A673 (cell line): ENCODE measurements at regions not wholly inside any gene's neighbourhood (a gene's known extent, or its start where the extent isn't known, plus 50 kb on each side); places are given as distances from the start of the nearest gene placed in this dataset.

Experiments
- BruUV-seq: library from RNA; stranded (reverse); fragments of 400-500 nt; replicated peaks from 2 replicates; lab custom pipeline; 2021; lab: Mats Ljungman, UMichigan
- CTCF ChIA-PET: fragments of 300-600 bp; sonication (Branson Sonifier 250); formaldehyde crosslinking; loops from one replicate; lab custom pipeline; 2022; ENCODE audit warnings: antibody characterized with exemption; lab: Charles Lee
- POLR2A ChIA-PET: fragments of 300-600 bp; sonication (Branson Sonifier 250); formaldehyde crosslinking; loops from one replicate; lab custom pipeline; 2022; ENCODE audit warnings: antibody characterized with exemption; ENCODE audit not compliant: low non-redundant PET; lab: Charles Lee
- DNase-seq: peaks from one replicate; pipeline ENCODE4 v3.0.0-alpha.2; 2015; ENCODE audit warnings: low spot score
- H3K27ac ChIP-seq: fragments of 200-600 bp; sonication (generic); 2 replicates; pipeline ENCODE4 v1.5.1; 2016; ENCODE audit warnings: mixed run types, low read depth, mild to moderate bottlenecking, mixed read lengths, antibody characterized with exemption, low read length; ENCODE audit not compliant: poor library complexity, severe bottlenecking
- H3K27me3 ChIP-seq: fragments of 200-600 bp; sonication (generic); replicated peaks from 2 replicates; pipeline ENCODE4 v1.6.1; 2017; ENCODE audit warnings: mixed run types, low read depth, mild to moderate bottlenecking, mixed read lengths, antibody characterized with exemption, low read length; ENCODE audit not compliant: insufficient read depth, poor library complexity
- H3K36me3 ChIP-seq: fragments of 200-600 bp; sonication (generic); 2 replicates; pipeline ENCODE4 v1.6.1; 2016; ENCODE audit warnings: mixed run types, mild to moderate bottlenecking, mixed read lengths, antibody characterized with exemption, low read length; ENCODE audit not compliant: insufficient read depth, poor library complexity, severe bottlenecking
- H3K4me1 ChIP-seq: fragments of 200-600 bp; sonication (generic); 2 replicates; pipeline ENCODE4 v1.6.1; 2017; ENCODE audit warnings: mixed run types, mild to moderate bottlenecking, mixed read lengths, antibody characterized with exemption, low read length; ENCODE audit not compliant: insufficient read depth, poor library complexity, severe bottlenecking
- H3K4me3 ChIP-seq: fragments of 200-600 bp; sonication (generic); 2 replicates; pipeline ENCODE4 v1.5.1; 2016; ENCODE audit warnings: low read depth, mixed run types, mild to moderate bottlenecking, mixed read lengths, low read length; ENCODE audit not compliant: poor library complexity, severe bottlenecking
- H3K9me3 ChIP-seq: fragments of 200-600 bp; sonication (generic); 2 replicates; pipeline ENCODE4 v1.6.1; 2016; ENCODE audit warnings: mixed run types, low read depth, mild to moderate bottlenecking, mixed read lengths, antibody characterized with exemption, low read length; ENCODE audit not compliant: poor library complexity, severe bottlenecking
- CTCF ChIP-seq: fragments of 300-800, 200-600 bp; sonication (generic); conservative IDR thresholded peaks from 2 replicates; pipeline ENCODE4 v1.5.1; 2017; ENCODE audit warnings: low read depth, mild to moderate bottlenecking, antibody characterized with exemption, low read length, moderate library complexity, mixed read lengths
- EZH2 ChIP-seq: fragments of 200-600 bp; sonication (generic); IDR thresholded peaks from 2 replicates; pipeline ENCODE4 v1.6.1; 2017; ENCODE audit warnings: borderline replicate concordance, low read depth, mild to moderate bottlenecking, mixed read lengths, antibody characterized with exemption, low read length; ENCODE audit not compliant: poor library complexity, severe bottlenecking
- intact Hi-C: fragments of 100-400 bp; cut with micrococcal nuclease; formaldehyde crosslinking; loops from one replicate; pipeline ENCODE4 v1.10.0; 2022; ENCODE audit not compliant: unreplicated experiment

- TF ChIP-seq CTCF (no peak), EZH2 (no peak)
- intact Hi-C loops: no loop called here
- Histone ChIP-seq H3K4me1 (no peaks in the 10 kb centered on the region), H3K27me3 (peaks cover 8% of the 10 kb centered on the region), H3K4me3 (no peak overlapping the region), H3K27ac (no peak overlapping the region), H3K9me3 (no peaks in the 10 kb centered on the region), H3K36me3 (no peaks in the 10 kb centered on the region)
- no peak for DNase-seq
- POLR2A ChIA-PET: no interaction called here
- CTCF ChIA-PET: no interaction called here
- BruUV-seq: no TSS peak
Observed at GRCh38 chr9:7542126-7542525, 257.5 kb downstream of the DMAC1 start.

- peak; percentile 70 for DNase-seq
- H3K27ac ChIP-seq: no peak overlapping the region
- intact Hi-C loops: loop anchor here (1.0 to 10.0 kb wide), 6 partner anchors 134 to 628 kb away; no protein-coding TSS in a partner anchor
- CTCF ChIA-PET: interaction anchor here (1.4 kb wide), 1 partner anchor 134 kb away, joined by 9 read pairs; no protein-coding TSS in a partner anchor
- POLR2A ChIA-PET: interaction anchor here (0.7 kb wide), 1 partner anchor 574 kb away, joined by 3 read pairs; no protein-coding TSS in a partner anchor
- no peaks in the 10 kb centered on the region for H3K9me3 ChIP-seq
- H3K36me3 ChIP-seq: no peaks in the 10 kb centered on the region
- no TSS peak for BruUV-seq
- no peak overlapping the region for H3K4me3 ChIP-seq
- no peaks in the 10 kb centered on the region for H3K4me1 ChIP-seq
- TF ChIP-seq CTCF (peak; percentile 81), EZH2 (no peak)
- H3K27me3 ChIP-seq: no peaks in the 10 kb centered on the region
Observed at GRCh38 chr9:7536310-7536939, 263.2 kb downstream of the DMAC1 start.

- Histone ChIP-seq H3K36me3 (no peaks in the 10 kb centered on the region), H3K9me3 (no peaks in the 10 kb centered on the region), H3K4me3 (no peak overlapping the region), H3K27ac (no peak overlapping the region), H3K27me3 (peaks cover 6% of the 10 kb centered on the region), H3K4me1 (no peaks in the 10 kb centered on the region)
- intact Hi-C loops: loop anchor here (10.0 kb wide), 1 partner anchor 190 kb away; no protein-coding TSS in a partner anchor
- no peak for DNase-seq
- TF ChIP-seq CTCF: no peak
- no peak for TF ChIP-seq EZH2
- no TSS peak for BruUV-seq
- CTCF ChIA-PET: interaction anchor here (0.9 to 1.0 kb wide), 3 partner anchors 132 to 482 kb away, joined by 3 to 8 read pairs (median 4); no protein-coding TSS in a partner anchor
- POLR2A ChIA-PET: no interaction called here
Observed at GRCh38 chr9:7534211-7534935, 265.2 kb downstream of the DMAC1 start.
